ENCODE measurements at regions not wholly inside any gene's neighbourhood (a gene's known extent, or its start where the extent isn't known, plus 50 kb on each side); places are given as distances from the start of the nearest gene placed in this dataset.

GRCh38 chr2:21818212-21818795, 694.5 kb downstream of the TDRD15 start:
- TF ChIP-seq, protein P1, sequence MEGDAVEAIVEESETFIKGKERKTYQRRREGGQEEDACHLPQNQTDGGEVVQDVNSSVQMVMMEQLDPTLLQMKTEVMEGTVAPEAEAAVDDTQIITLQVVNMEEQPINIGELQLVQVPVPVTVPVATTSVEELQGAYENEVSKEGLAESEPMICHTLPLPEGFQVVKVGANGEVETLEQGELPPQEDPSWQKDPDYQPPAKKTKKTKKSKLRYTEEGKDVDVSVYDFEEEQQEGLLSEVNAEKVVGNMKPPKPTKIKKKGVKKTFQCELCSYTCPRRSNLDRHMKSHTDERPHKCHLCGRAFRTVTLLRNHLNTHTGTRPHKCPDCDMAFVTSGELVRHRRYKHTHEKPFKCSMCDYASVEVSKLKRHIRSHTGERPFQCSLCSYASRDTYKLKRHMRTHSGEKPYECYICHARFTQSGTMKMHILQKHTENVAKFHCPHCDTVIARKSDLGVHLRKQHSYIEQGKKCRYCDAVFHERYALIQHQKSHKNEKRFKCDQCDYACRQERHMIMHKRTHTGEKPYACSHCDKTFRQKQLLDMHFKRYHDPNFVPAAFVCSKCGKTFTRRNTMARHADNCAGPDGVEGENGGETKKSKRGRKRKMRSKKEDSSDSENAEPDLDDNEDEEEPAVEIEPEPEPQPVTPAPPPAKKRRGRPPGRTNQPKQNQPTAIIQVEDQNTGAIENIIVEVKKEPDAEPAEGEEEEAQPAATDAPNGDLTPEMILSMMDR (conservative IDR thresholded peaks at IDR 0.05), result no peak
- TF ChIP-seq ZFX (IDR thresholded peaks at IDR 0.05), result no peak

Data from C4-2B (cell line).